Esophagus squamous epithelium (tissue), 5 donors: ENCODE measurements at regions not wholly inside any gene's neighbourhood (a gene's known extent, or its start where the extent isn't known, plus 50 kb on each side); places are given as distances from the start of the nearest gene placed in this dataset.

ENCODE experiments used
- DNase-seq: peaks from one replicate; lab custom pipeline; 2025; lab: John Stamatoyannopoulos, UW
- H3K27ac ChIP-seq, 4 donors: fragments of 200-600 bp; sonication (generic); one replicate each; pipeline ENCODE4 v1.5.1; 2016 to 2019; ENCODE audit warnings: mild to moderate bottlenecking in 1 of 4
- H3K27me3 ChIP-seq, 4 donors: fragments of 200-600 bp; sonication (generic); 1 replicate in 3 of 4; 2 replicates in 1 of 4; pipeline versions ENCODE4 v1.5.1 to v1.6.0; 2017 to 2021; ENCODE audit warnings: antibody characterized with exemption in 1 of 4
- H3K36me3 ChIP-seq, 3 donors: fragments of 200-600 bp; sonication (generic); one replicate each; pipeline ENCODE4 v1.5.1; 2016 to 2019
- H3K4me1 ChIP-seq, 3 donors: fragments of 200-600 bp; sonication (generic); one replicate each; pipeline ENCODE4 v1.5.1; 2017 to 2019
- H3K4me3 ChIP-seq, 4 donors: fragments of 200-600 bp; sonication (generic); 1 replicate in 3 of 4; 2 replicates in 1 of 4; pipeline ENCODE4 v1.5.1; 2016 to 2019; ENCODE audit warnings: mild to moderate bottlenecking in 2 of 4, moderate library complexity in 1 of 4
- H3K9me3 ChIP-seq, 3 donors: fragments of 200-600 bp; sonication (generic); one replicate each; pipeline ENCODE4 v1.5.1; 2016 to 2019
- CTCF ChIP-seq, 6 experiments: fragments of 450-650 bp in 4 of 6; fragments of 200-600 bp in 2 of 6; sonication (generic) in 2 of 6; IDR thresholded peaks; one replicate each; pipeline ENCODE4 v1.5.1; 2016 to 2019; ENCODE audit warnings: antibody characterized with exemption in 6 of 6, mild to moderate bottlenecking in 4 of 6, moderate library complexity in 4 of 6
- POLR2A ChIP-seq, 4 donors: fragments of 450-650 bp; IDR thresholded peaks; one replicate each; pipeline ENCODE4 v1.6.1; 2017; ENCODE audit warnings: antibody characterized with exemption in 4 of 4, mild to moderate bottlenecking in 4 of 4, moderate library complexity in 3 of 4
- WGBS, 2 donors: methylation state at CpG; one replicate each; pipeline ENCODE4 v1.1.5; 2018; 5-methylcytosine and 5-hydroxymethylcytosine counted together
- intact Hi-C: fragments of 100-400 bp; cut with DNase I; formaldehyde crosslinking; loops from one replicate; pipeline ENCODE4 v1.15.0; 2022
- donor health status: DM: yes; HTN: yes; CAD: no.

DNA sequence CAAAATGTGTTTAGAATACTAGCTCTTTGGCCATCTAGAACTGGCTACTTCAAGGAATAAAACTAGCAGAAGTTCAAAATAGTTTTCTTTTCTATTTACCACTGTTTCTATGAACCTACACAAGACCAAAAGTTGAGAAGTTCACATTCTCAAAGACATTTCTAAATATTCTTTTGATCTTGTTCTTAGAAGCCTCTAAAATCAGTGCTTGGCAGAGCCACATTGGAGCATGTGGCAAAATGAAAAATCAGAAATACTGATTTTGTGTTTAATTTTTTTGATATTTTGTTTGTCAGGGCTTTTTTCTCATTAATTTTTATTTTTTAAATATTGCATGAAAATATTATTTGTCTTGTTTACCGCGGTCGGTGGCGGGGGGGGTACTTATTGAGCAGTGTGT is 853.8 kb upstream of the INTU start:
- WGBS, 2 donors, result 79 to 89% methylated on average over 4 of the region's 4 CpGs
- no peak for DNase-seq
- Histone ChIP-seq H3K27me3 (no peaks in the 10 kb centered on the region), H3K27ac (no peak overlapping the region), H3K9me3 (no peaks in the 10 kb centered on the region), H3K36me3 (no peaks in the 10 kb centered on the region), H3K4me3 (no peak overlapping the region), H3K4me1 (no peaks in the 10 kb centered on the region)
- intact Hi-C loops, result no loop called here
- no peak for TF ChIP-seq POLR2A (IDR thresholded peaks at IDR 0.05)
- TF ChIP-seq CTCF (IDR thresholded peaks at IDR 0.05), result no peak

GRCh38 chr4:126779436-126780166 is 853.2 kb upstream of the INTU start:
- no peak for DNase-seq
- Histone ChIP-seq H3K4me1 (no peaks in the 10 kb centered on the region), H3K4me3 (no peak overlapping the region), H3K27me3 (no peaks in the 10 kb centered on the region), H3K27ac (no peak overlapping the region), H3K9me3 (no peaks in the 10 kb centered on the region), H3K36me3 (no peaks in the 10 kb centered on the region)
- intact Hi-C loops, result no loop called here
- 80 to 95% methylated on average over 7 to 19 of the region's 22 CpGs for WGBS, 2 donors
- TF ChIP-seq POLR2A (IDR thresholded peaks at IDR 0.05) (no peak), CTCF (IDR thresholded peaks at IDR 0.05) (no peak)

- no peak for DNase-seq
These were observed 849.6 kb upstream of the INTU start for GRCh38 chr4:126783191-126783590.

DNA sequence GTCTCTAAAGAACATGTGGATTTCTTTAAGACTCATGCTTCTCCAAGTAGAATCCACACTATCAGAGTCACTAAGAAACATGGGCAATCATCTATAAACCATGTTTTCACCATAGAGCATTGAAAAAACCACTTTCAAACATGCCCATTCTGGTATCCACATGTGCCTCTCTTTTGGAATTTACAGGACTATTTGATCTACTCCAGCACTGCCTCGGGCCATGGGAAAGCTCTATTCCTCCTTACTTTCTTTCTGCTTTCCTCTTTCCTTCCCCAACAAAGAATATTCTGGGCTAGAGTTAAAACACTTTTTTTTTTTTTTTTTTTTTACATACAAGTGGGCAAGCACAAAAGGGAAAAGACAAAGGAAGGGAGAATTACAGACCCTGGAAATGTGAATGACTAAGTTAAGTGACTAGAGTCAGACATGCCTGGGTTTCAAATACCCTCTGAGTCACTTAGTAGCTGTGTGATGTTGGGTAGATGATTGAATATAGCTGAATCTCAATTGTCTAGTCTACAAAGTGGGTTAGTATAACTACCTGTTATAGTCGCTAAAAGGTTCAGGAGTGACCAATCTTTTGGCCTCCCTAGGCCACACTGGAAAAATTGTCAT is 847.7 kb upstream of the INTU start:
- DNase-seq, result no peak
- intact Hi-C loops, result no loop called here
- Histone ChIP-seq H3K4me3 (no peak overlapping the region), H3K4me1 (no peaks in the 10 kb centered on the region), H3K9me3 (no peaks in the 10 kb centered on the region), H3K27ac (no peak overlapping the region), H3K27me3 (no peaks in the 10 kb centered on the region), H3K36me3 (no peaks in the 10 kb centered on the region)
- TF ChIP-seq POLR2A (IDR thresholded peaks at IDR 0.05) (no peak), CTCF (IDR thresholded peaks at IDR 0.05) (no peak)
- whole genome bisulfite sequencing, 2 donors, result 43 to 47% methylated on average over 2 of the region's 2 CpGs

More at GRCh38 chr4:126783191-126783590, 849.6 kb upstream of the INTU start:
- 82 to 90% methylated on average over 2 of the region's 2 CpGs for WGBS, 2 donors
- Histone ChIP-seq H3K27me3 (no peaks in the 10 kb centered on the region), H3K4me3 (no peak overlapping the region), H3K4me1 (no peaks in the 10 kb centered on the region), H3K27ac (no peak overlapping the region), H3K36me3 (no peaks in the 10 kb centered on the region), H3K9me3 (no peaks in the 10 kb centered on the region)
- TF ChIP-seq CTCF (IDR thresholded peaks at IDR 0.05) (no peak), POLR2A (IDR thresholded peaks at IDR 0.05) (no peak)
- intact Hi-C loops, result no loop called here

DNA sequence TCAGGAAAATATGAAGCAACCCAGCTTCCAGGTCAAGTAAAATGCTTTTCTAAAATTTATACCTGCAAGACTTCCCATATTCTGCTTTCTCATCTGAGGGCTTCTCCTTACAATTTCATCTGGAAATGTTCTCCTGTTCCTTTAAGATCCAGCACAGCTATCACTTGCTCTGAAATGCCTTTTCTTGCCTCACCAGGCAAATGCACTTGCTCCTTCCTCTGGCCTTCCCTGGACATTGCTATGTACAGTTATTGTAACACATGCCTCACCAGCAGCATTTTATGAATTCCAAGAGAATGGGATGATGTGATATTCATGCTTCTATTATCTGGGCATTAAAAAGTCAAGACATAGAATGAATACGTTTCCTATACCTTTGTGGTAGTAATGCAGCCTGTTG is 842.1 kb upstream of the INTU start:
- TF ChIP-seq POLR2A (IDR thresholded peaks at IDR 0.05) (no peak), CTCF (IDR thresholded peaks at IDR 0.05) (no peak)
- intact Hi-C loops, result no loop called here
- 71 to 93% methylated on average over 1 of the region's 1 CpG for WGBS, 2 donors

More for the DNA sequence above, 842.1 kb upstream of the INTU start:
- Histone ChIP-seq H3K4me1 (no peaks in the 10 kb centered on the region), H3K27me3 (no peaks in the 10 kb centered on the region), H3K4me3 (no peak overlapping the region), H3K27ac (no peak overlapping the region), H3K36me3 (no peaks in the 10 kb centered on the region), H3K9me3 (no peaks in the 10 kb centered on the region)
- DNase-seq, result no peak
